K562 (cell line): ENCODE measurements at regions not wholly inside any gene's neighbourhood (a gene's known extent, or its start where the extent isn't known, plus 50 kb on each side); places are given as distances from the start of the nearest gene placed in this dataset.

Source experiments
- ATAC-seq: fragments of 200-7000 bp; cut with Tn5 transposase; 3 replicates; pipeline ENCODE4 v1.9.1; 2020; ENCODE audit warnings: moderate library complexity
- BruUV-seq: library from RNA; stranded (reverse); fragments of 400-500 nt; replicated peaks from 2 replicates; lab custom pipeline; 2021; lab: Mats Ljungman, UMichigan
- CTCF ChIA-PET: fragments of 300-600 bp; formaldehyde crosslinking; extraction: SDS; loops from one replicate; lab custom pipeline; 2021; ENCODE audit warnings: low intra/inter-chr PET ratio; lab: Yijun Ruan, JAX
- POLR2A ChIA-PET: fragments of 300-600, 350-650 bp; sonication (Branson Sonifier 250); formaldehyde crosslinking; extraction: SDS; loops from one replicate; lab custom pipeline; 2021; ENCODE audit warnings: antibody characterized with exemption, inconsistent platforms; lab: Yijun Ruan, JAX
- DNase-seq, 4 experiments: peaks; one replicate each; pipeline versions ENCODE4 v3.0.0 to v3.0.0-alpha.2; 2011 to 2018; ENCODE audit warnings: low spot score in 3 of 4, mixed read lengths in 3 of 4; ENCODE audit errors: extremely low read depth in 1 of 4
- FAIRE-seq: peaks from 2 replicates; lab custom pipeline; 2011; peaks lifted over from hg19 to GRCh38; lab: Jason Lieb, UNC
- H2AFZ ChIP-seq: 2 replicates; pipeline ENCODE4 v1.6.0; 2011; ENCODE audit warnings: low read depth, low read length, control low read depth, inconsistent platforms
- H3K27ac ChIP-seq: fragments of 200-600 bp; 3 replicates; pipeline ENCODE4 v1.8.0; 2011; ENCODE audit warnings: low read depth, mild to moderate bottlenecking, control low read depth, inconsistent platforms, low read length, moderate library complexity, mixed read lengths; ENCODE audit errors: extremely low read depth
- H3K27me3 ChIP-seq, 2 experiments: fragments of 300-600 bp in 1 of 2; 2 replicates in 1 of 2; 3 replicates in 1 of 2; pipeline versions ENCODE4 v1.6.0 to v1.8.0; 2011; ENCODE audit warnings: inconsistent platforms in 2 of 2, low read length in 2 of 2, mild to moderate bottlenecking in 1 of 2, mixed read lengths in 1 of 2, moderate library complexity in 1 of 2; ENCODE audit not compliant: control insufficient read depth in 2 of 2, insufficient read depth in 2 of 2
- H3K36me3 ChIP-seq: fragments of 300-600 bp; 3 replicates; pipeline ENCODE4 v1.8.0; 2011; ENCODE audit warnings: mild to moderate bottlenecking, low read length, inconsistent platforms; ENCODE audit not compliant: control insufficient read depth, insufficient read depth
- H3K4me1 ChIP-seq, 2 experiments: fragments of 200-600 bp in 1 of 2; replicated peaks in 1 of 2; 2 replicates in 1 of 2; 3 replicates in 1 of 2; pipeline versions ENCODE4 v1.5.1 to v1.8.0; 2011; ENCODE audit warnings: inconsistent platforms in 2 of 2, low read length in 2 of 2, mild to moderate bottlenecking in 1 of 2, mixed read lengths in 1 of 2, moderate library complexity in 1 of 2; ENCODE audit not compliant: control insufficient read depth in 2 of 2, insufficient read depth in 2 of 2
- H3K4me2 ChIP-seq: 2 replicates; pipeline ENCODE4 v1.6.1; 2011; ENCODE audit warnings: low read length, control low read depth, inconsistent platforms, mixed read lengths; ENCODE audit not compliant: insufficient read depth
- H3K4me3 ChIP-seq: fragments of 200-600 bp; sonication (generic), shearing (Covaris generic); 2 replicates; pipeline ENCODE4 v1.5.1; 2016; ENCODE audit warnings: control low read depth, inconsistent platforms
- H3K79me2 ChIP-seq: fragments of 200-600 bp; 3 replicates; pipeline ENCODE4 v1.8.0; 2011; ENCODE audit warnings: low read length, inconsistent platforms; ENCODE audit not compliant: control insufficient read depth, insufficient read depth
- H3K9ac ChIP-seq, 2 experiments: 2 replicates each; pipeline versions ENCODE4 v1.6.0 to v1.6.1; 2011; ENCODE audit warnings: low read depth in 2 of 2, low read length in 2 of 2, control low read depth in 1 of 2, inconsistent platforms in 1 of 2, mild to moderate bottlenecking in 1 of 2, mixed read lengths in 1 of 2; ENCODE audit not compliant: insufficient read depth in 1 of 2
- H3K9me1 ChIP-seq: one replicate; pipeline ENCODE4 v1.6.0; 2011; ENCODE audit warnings: inconsistent platforms, mild to moderate bottlenecking, low read length, moderate library complexity; ENCODE audit not compliant: control insufficient read depth, insufficient read depth
- H3K9me3 ChIP-seq: replicated peaks from 2 replicates; pipeline ENCODE4 v1.5.1; 2011; ENCODE audit warnings: low read depth, low read length, inconsistent platforms; ENCODE audit not compliant: control insufficient read depth, insufficient read depth
- H4K20me1 ChIP-seq: replicated peaks from 2 replicates; pipeline ENCODE4 v1.6.1; 2011; ENCODE audit warnings: low read length, inconsistent platforms, mixed read lengths; ENCODE audit not compliant: control insufficient read depth, insufficient read depth
- BDP1 ChIP-seq: IDR thresholded peaks from 3 replicates; pipeline ENCODE4 v1.6.1; 2011; ENCODE audit not compliant: insufficient read length, insufficient read depth
- ETS2 ChIP-seq: IDR thresholded peaks from 2 replicates; pipeline ENCODE4 v1.6.1; 2016; ENCODE audit warnings: borderline replicate concordance, missing genetic modification characterization, mild to moderate bottlenecking, moderate library complexity, missing compliant biosample characterization; ENCODE audit not compliant: poor library complexity, severe bottlenecking
- GATA2 ChIP-seq: sonication (generic); formaldehyde crosslinking; IDR thresholded peaks from 2 replicates; pipeline ENCODE4 v1.4.0; 2020; ENCODE audit warnings: mild to moderate bottlenecking, missing genetic modification reagents
- HCFC1 ChIP-seq: IDR thresholded peaks from 2 replicates; pipeline ENCODE4 v1.6.1; 2012; ENCODE audit warnings: low read depth, low read length, improper control_type of control experiment
- HDGF ChIP-seq: fragments of 450-650 bp; IDR thresholded peaks from 2 replicates; pipeline ENCODE4 v1.6.1; 2016
- IRF1 ChIP-seq: sonication (generic); formaldehyde crosslinking; IDR thresholded peaks from 2 replicates; pipeline ENCODE4 v1.8.0; 2022; ENCODE audit warnings: missing genetic modification reagents, mild to moderate bottlenecking, borderline replicate concordance
- KAT2B ChIP-seq: IDR thresholded peaks from one replicate; pipeline ENCODE4 v1.6.1; 2012; ENCODE audit warnings: low read depth, mild to moderate bottlenecking, control low read depth, inconsistent platforms, low read length, moderate library complexity
- MTF1 ChIP-seq: fragments of 250-450 bp; sonication (Bioruptor Pico); IDR thresholded peaks from 2 replicates; pipeline ENCODE4 v1.9.0; 2021; ENCODE audit warnings: moderate library complexity, mild to moderate bottlenecking, inconsistent platforms, borderline replicate concordance
- NCOA6 ChIP-seq: fragments of 450-650 bp; IDR thresholded peaks from 2 replicates; pipeline ENCODE4 v1.6.1; 2017; ENCODE audit warnings: mild to moderate bottlenecking
- NONO ChIP-seq, 2 experiments: fragments of 200-400 bp in 1 of 2; fragments of 450-650 bp in 1 of 2; formaldehyde crosslinking in 1 of 2; IDR thresholded peaks; 2 replicates each; pipeline ENCODE4 v1.6.1; 2017; ENCODE audit warnings: low read depth in 2 of 2, mild to moderate bottlenecking in 2 of 2, moderate library complexity in 2 of 2, low read length in 1 of 2
- PHB ChIP-seq: fragments of 250-450 bp; sonication (Bioruptor Pico); IDR thresholded peaks from 2 replicates; pipeline ENCODE4 v1.5.0; 2021
- RB1 ChIP-seq: fragments of 450-650 bp; IDR thresholded peaks from 2 replicates; pipeline ENCODE4 v1.6.1; 2017; ENCODE audit warnings: low read depth, mild to moderate bottlenecking
- RFX7 ChIP-seq: fragments of 250-450 bp; sonication (Bioruptor Pico); IDR thresholded peaks from 2 replicates; pipeline ENCODE4 v1.5.1; 2021; ENCODE audit warnings: mild to moderate bottlenecking
- SLC30A9 ChIP-seq: fragments of 250-450 bp; sonication (Bioruptor Pico); IDR thresholded peaks from 2 replicates; pipeline ENCODE4 v1.8.0; 2022; ENCODE audit warnings: mild to moderate bottlenecking, moderate library complexity
- ZNF3 ChIP-seq: fragments of 250-450 bp; sonication (Bioruptor Pico); IDR thresholded peaks from 2 replicates; pipeline ENCODE4 v1.5.0; 2021; ENCODE audit warnings: mild to moderate bottlenecking, moderate library complexity
- WGBS: fragments of 100-300 bp; shearing (Covaris generic); methylation state at CpG from one replicate; pipeline ENCODE4 v1.1.6; 2016; ENCODE audit warnings: low coverage, mixed read lengths; ENCODE audit not compliant: insufficient coverage; ENCODE audit errors: missing lambda C conversion rate; 5-methylcytosine and 5-hydroxymethylcytosine counted together
- in situ Hi-C: fragments of 300-500 bp; cut with MboI; formaldehyde crosslinking; loops from 4 replicates; pipeline ENCODE4 v1.15.0; 2018; ENCODE audit warnings: inconsistent platforms, mixed read lengths
- intact Hi-C: fragments of 100-400 bp; cut with micrococcal nuclease; formaldehyde crosslinking; loops from 2 replicates; pipeline ENCODE4 v1.14.2; 2022
- TF ChIP-seq, protein P1 (sequence below): fragments of 250-450 bp; sonication (Bioruptor Pico); IDR thresholded peaks from 2 replicates; pipeline ENCODE4 v1.5.0; 2022; ENCODE audit warnings: mild to moderate bottlenecking
- TF ChIP-seq, protein P2 (sequence below): fragments of 450-650 bp; formaldehyde crosslinking; IDR thresholded peaks from 2 replicates; pipeline ENCODE4 v1.4.0; 2020; ENCODE audit warnings: mild to moderate bottlenecking, mixed read lengths
- TF ChIP-seq, protein P3 (sequence below): fragments of 250-450 bp; sonication (Bioruptor Pico); IDR thresholded peaks from 2 replicates; pipeline ENCODE4 v1.8.0; 2022; ENCODE audit warnings: inconsistent platforms

- TF ChIP-seq SLC30A9 (CRISPR knock-in tag) (no peak), ETS2 (tag) (no peak), ZNF3 (CRISPR knock-in tag) (no peak), PHB (CRISPR knock-in tag) (no peak), NONO (IDR thresholded peaks at IDR 0.05; ENCODE audit: low read depth in 2 of 2, low read length in 1 of 2) (no peak), RFX7 (no peak), IRF1 (no peak), NCOA6 (no peak)
- TF ChIP-seq, protein P1, sequence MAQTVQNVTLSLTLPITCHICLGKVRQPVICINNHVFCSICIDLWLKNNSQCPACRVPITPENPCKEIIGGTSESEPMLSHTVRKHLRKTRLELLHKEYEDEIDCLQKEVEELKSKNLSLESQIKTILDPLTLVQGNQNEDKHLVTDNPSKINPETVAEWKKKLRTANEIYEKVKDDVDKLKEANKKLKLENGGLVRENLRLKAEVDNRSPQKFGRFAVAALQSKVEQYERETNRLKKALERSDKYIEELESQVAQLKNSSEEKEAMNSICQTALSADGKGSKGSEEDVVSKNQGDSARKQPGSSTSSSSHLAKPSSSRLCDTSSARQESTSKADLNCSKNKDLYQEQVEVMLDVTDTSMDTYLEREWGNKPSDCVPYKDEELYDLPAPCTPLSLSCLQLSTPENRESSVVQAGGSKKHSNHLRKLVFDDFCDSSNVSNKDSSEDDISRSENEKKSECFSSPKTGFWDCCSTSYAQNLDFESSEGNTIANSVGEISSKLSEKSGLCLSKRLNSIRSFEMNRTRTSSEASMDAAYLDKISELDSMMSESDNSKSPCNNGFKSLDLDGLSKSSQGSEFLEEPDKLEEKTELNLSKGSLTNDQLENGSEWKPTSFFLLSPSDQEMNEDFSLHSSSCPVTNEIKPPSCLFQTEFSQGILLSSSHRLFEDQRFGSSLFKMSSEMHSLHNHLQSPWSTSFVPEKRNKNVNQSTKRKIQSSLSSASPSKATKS (CRISPR knock-in tag), result no peak
These were observed 365.6 kb upstream of the ADGRL2 start (continued) for GRCh38 chr1:81435175-81435574.

- H3K4me1 ChIP-seq, result no peaks in the 10 kb centered on the region
- H3K4me3 ChIP-seq, result no peak overlapping the region
- CTCF ChIA-PET, result no interaction called here
- intact Hi-C loops, result no loop called here
- ATAC-seq (no peak), FAIRE-seq (no peak), DNase-seq (no peak)
- no peak overlapping the region for H2AFZ ChIP-seq
- H3K4me2 ChIP-seq, result no peak overlapping the region
- H3K9ac ChIP-seq, result no peak overlapping the region
- no peaks in the 10 kb centered on the region for H3K79me2 ChIP-seq
- H3K9me1 ChIP-seq, result no peaks in the 10 kb centered on the region
- no peak overlapping the region for H3K27ac ChIP-seq
- no TSS peak for BruUV-seq
- H3K36me3 ChIP-seq, result no peaks in the 10 kb centered on the region
- H4K20me1 ChIP-seq, result no peaks in the 10 kb centered on the region
- H3K27me3 ChIP-seq, result no peaks in the 10 kb centered on the region
- H3K9me3 ChIP-seq, result no peaks in the 10 kb centered on the region; the same call in 1 of the 2 replicates
- WGBS, result 0% methylated on average over 2 of the region's 2 CpGs
- POLR2A ChIA-PET, result no interaction called here
- in situ Hi-C loops, result no loop called here
- no peak for TF ChIP-seq RB1
- TF ChIP-seq GATA2 (CRISPR knock-in tag), result no peak
- TF ChIP-seq HDGF, result no peak
- TF ChIP-seq, protein P2, sequence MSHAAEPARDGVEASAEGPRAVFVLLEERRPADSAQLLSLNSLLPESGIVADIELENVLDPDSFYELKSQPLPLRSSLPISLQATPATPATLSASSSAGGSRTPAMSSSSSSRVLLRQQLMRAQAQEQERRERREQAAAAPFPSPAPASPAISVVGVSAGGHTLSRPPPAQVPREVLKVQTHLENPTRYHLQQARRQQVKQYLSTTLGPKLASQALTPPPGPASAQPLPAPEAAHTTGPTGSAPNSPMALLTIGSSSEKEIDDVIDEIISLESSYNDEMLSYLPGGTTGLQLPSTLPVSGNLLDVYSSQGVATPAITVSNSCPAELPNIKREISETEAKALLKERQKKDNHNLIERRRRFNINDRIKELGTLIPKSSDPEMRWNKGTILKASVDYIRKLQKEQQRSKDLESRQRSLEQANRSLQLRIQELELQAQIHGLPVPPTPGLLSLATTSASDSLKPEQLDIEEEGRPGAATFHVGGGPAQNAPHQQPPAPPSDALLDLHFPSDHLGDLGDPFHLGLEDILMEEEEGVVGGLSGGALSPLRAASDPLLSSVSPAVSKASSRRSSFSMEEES (CRISPR knock-in tag), result no peak
- no peak for TF ChIP-seq MTF1 (CRISPR knock-in tag)
- TF ChIP-seq BDP1, result no peak
- TF ChIP-seq HCFC1, result no peak
- TF ChIP-seq KAT2B, result no peak
- TF ChIP-seq, protein P3, sequence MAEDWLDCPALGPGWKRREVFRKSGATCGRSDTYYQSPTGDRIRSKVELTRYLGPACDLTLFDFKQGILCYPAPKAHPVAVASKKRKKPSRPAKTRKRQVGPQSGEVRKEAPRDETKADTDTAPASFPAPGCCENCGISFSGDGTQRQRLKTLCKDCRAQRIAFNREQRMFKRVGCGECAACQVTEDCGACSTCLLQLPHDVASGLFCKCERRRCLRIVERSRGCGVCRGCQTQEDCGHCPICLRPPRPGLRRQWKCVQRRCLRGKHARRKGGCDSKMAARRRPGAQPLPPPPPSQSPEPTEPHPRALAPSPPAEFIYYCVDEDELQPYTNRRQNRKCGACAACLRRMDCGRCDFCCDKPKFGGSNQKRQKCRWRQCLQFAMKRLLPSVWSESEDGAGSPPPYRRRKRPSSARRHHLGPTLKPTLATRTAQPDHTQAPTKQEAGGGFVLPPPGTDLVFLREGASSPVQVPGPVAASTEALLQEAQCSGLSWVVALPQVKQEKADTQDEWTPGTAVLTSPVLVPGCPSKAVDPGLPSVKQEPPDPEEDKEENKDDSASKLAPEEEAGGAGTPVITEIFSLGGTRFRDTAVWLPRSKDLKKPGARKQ (CRISPR knock-in tag), result no peak
These were observed 367.1 kb upstream of the ADGRL2 start for GRCh38 chr1:81433676-81434075.
